Panc1 (cell line): ENCODE measurements at regions not wholly inside any gene's neighbourhood (a gene's known extent, or its start where the extent isn't known, plus 50 kb on each side); places are given as distances from the start of the nearest gene placed in this dataset.

Source experiments
- ATAC-seq: fragments of 200-7000 bp; cut with Tn5 transposase; 2 replicates; pipeline ENCODE4 v1.9.1; 2020; ENCODE audit warnings: mild to moderate bottlenecking, moderate library complexity
- BruUV-seq: library from RNA; stranded (reverse); fragments of 400-500 nt; replicated peaks from 2 replicates; lab custom pipeline; 2021; lab: Mats Ljungman, UMichigan
- CTCF ChIA-PET: fragments of 300-600 bp; sonication (Branson Sonifier 250); formaldehyde crosslinking; loops from one replicate; lab custom pipeline; 2022; ENCODE audit warnings: antibody characterized with exemption; lab: Charles Lee
- POLR2A ChIA-PET: fragments of 300-600 bp; sonication (Branson Sonifier 250); formaldehyde crosslinking; loops from one replicate; lab custom pipeline; 2022; ENCODE audit warnings: antibody characterized with exemption; lab: Charles Lee
- DNase-seq: peaks from one replicate; pipeline ENCODE4 v3.0.0-alpha.2; 2010; ENCODE audit warnings: low read depth, low spot score
- H3K27ac ChIP-seq: 2 replicates; pipeline ENCODE4 v1.5.1; 2011; ENCODE audit warnings: mild to moderate bottlenecking, low read length, inconsistent platforms
- H3K27me3 ChIP-seq: fragments of 200-500 bp; sonication (Bioruptor generic); 2 replicates; pipeline ENCODE4 v1.6.0; 2014; ENCODE audit warnings: low read length, inconsistent platforms; ENCODE audit not compliant: control insufficient read depth, insufficient read depth
- H3K36me3 ChIP-seq: fragments of 200-500 bp; sonication (Bioruptor generic); 2 replicates; pipeline ENCODE4 v1.5.1; 2014; ENCODE audit warnings: inconsistent platforms, mild to moderate bottlenecking, low read length, moderate library complexity; ENCODE audit not compliant: control insufficient read depth, insufficient read depth
- H3K4me1 ChIP-seq: 2 replicates; pipeline ENCODE4 v1.5.1; 2011; ENCODE audit warnings: inconsistent platforms, mild to moderate bottlenecking, low read length, moderate library complexity; ENCODE audit not compliant: control insufficient read depth, insufficient read depth
- H3K4me3 ChIP-seq, 2 experiments: 2 replicates each; pipeline ENCODE4 v1.5.1; 2011 to 2012; ENCODE audit warnings: low read depth in 2 of 2, low read length in 2 of 2, mild to moderate bottlenecking in 2 of 2, inconsistent platforms in 1 of 2, moderate library complexity in 1 of 2
- H3K9me3 ChIP-seq: fragments of 200-500 bp; sonication (Bioruptor generic); 2 replicates; pipeline ENCODE4 v1.5.1; 2014; ENCODE audit warnings: low read depth, mild to moderate bottlenecking, inconsistent platforms, low read length, moderate library complexity; ENCODE audit not compliant: control insufficient read depth, insufficient read depth
- CTCF ChIP-seq: fragments of 450-650 bp; IDR thresholded peaks from 2 replicates; pipeline ENCODE4 v1.5.1; 2017; ENCODE audit warnings: mild to moderate bottlenecking
- POLR2AphosphoS5 ChIP-seq: IDR thresholded peaks from 2 replicates; pipeline ENCODE4 v1.6.1; 2012; ENCODE audit warnings: mild to moderate bottlenecking, low read depth, low read length, moderate library complexity
- REST ChIP-seq, 2 experiments: IDR thresholded peaks; 2 replicates each; pipeline ENCODE4 v1.6.1; 2011 to 2012; ENCODE audit warnings: low read depth in 2 of 2, control low read depth in 1 of 2, low read length in 1 of 2, mild to moderate bottlenecking in 1 of 2, moderate library complexity in 1 of 2; ENCODE audit not compliant: insufficient read depth in 1 of 2
- SIN3A ChIP-seq: IDR thresholded peaks from 2 replicates; pipeline ENCODE4 v1.6.1; 2012; ENCODE audit warnings: low read depth, mild to moderate bottlenecking, low read length, moderate library complexity, borderline replicate concordance; ENCODE audit not compliant: insufficient read depth
- TCF7L2 ChIP-seq: IDR thresholded peaks from 2 replicates; pipeline ENCODE4 v1.6.1; 2011; ENCODE audit warnings: mild to moderate bottlenecking, low read depth, low read length, inconsistent platforms
- in situ Hi-C: cut with HindIII; loops from 2 replicates; pipeline ENCODE4 v1.10.0; 2016; ENCODE audit warnings: low sequenced_read_pairs, low pct_unique_long_range_greater_than_20kb
- intact Hi-C: fragments of 100-400 bp; cut with micrococcal nuclease; formaldehyde crosslinking; loops from one replicate; pipeline ENCODE4 v1.10.0; 2022; ENCODE audit not compliant: unreplicated experiment

GRCh38 chr11:128379587-128380580 lies 207.5 kb downstream of the ETS1 start:
- Histone ChIP-seq H3K9me3 (no peaks in the 10 kb centered on the region), H3K27ac (no peak overlapping the region), H3K4me1 (no peaks in the 10 kb centered on the region), H3K27me3 (no peaks in the 10 kb centered on the region), H3K36me3 (no peaks in the 10 kb centered on the region), H3K4me3 (no peak overlapping the region)
- DNase-seq (no peak), ATAC-seq (no peak)
- TF ChIP-seq POLR2AphosphoS5 (no peak), TCF7L2 (no peak), REST (IDR thresholded peaks at IDR 0.05; ENCODE audit: insufficient read depth in 1 of 2, low read depth in 2 of 2, low read length in 1 of 2) (no peak), SIN3A (no peak), CTCF (no peak)
- POLR2A ChIA-PET: no interaction called here
- no TSS peak for BruUV-seq
- CTCF ChIA-PET: no interaction called here
- intact Hi-C loops: no loop called here
- in situ Hi-C loops: no loop called here

GRCh38 chr11:128375961-128376360 lies 211.4 kb downstream of the ETS1 start:
- no TSS peak for BruUV-seq
- CTCF ChIA-PET: no interaction called here
- DNase-seq (no peak), ATAC-seq (no peak)
- H3K36me3 ChIP-seq: no peaks in the 10 kb centered on the region
- no peak overlapping the region for H3K27ac ChIP-seq
- intact Hi-C loops (no loop called here), in situ Hi-C loops (no loop called here)
- H3K4me1 ChIP-seq: no peaks in the 10 kb centered on the region
- TF ChIP-seq TCF7L2 (no peak), SIN3A (no peak), CTCF (no peak), POLR2AphosphoS5 (no peak), REST (IDR thresholded peaks at IDR 0.05; ENCODE audit: insufficient read depth in 1 of 2, low read depth in 2 of 2, low read length in 1 of 2) (no peak)
- H3K27me3 ChIP-seq: no peaks in the 10 kb centered on the region
- POLR2A ChIA-PET: no interaction called here
- H3K4me3 ChIP-seq: no peak overlapping the region
- H3K9me3 ChIP-seq: no peaks in the 10 kb centered on the region
